ENCODE measurements at regions not wholly inside any gene's neighbourhood (a gene's known extent, or its start where the extent isn't known, plus 50 kb on each side); places are given as distances from the start of the nearest gene placed in this dataset.

DNA sequence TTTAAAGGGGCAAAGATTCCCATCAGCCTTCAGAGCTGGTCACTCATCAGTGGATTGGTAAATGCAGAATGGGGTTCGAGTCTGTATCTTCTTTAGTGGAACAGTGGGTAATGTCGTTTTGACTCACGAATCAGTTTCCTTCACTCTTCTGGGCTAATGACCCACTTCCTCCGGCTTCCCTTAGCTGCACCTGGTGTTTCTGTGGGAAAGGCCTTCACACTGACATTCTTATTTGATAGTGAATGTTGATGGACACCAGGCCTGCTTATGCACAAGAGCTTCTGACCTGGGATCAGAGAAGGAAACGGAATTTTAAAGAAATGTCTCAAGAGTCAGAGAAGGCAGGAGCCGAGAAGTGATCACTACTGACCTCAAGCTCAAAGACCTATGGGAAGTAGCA lies 272.0 kb upstream of the SULF2 start:
- DNase-seq (ENCODE audit: low read depth in 4 of 6, low spot score in 6 of 6): no peak
- no peaks in the 10 kb centered on the region for H3K9me3 ChIP-seq (ENCODE audit: control insufficient read depth, insufficient read depth, low read length)
- H3K4me3 ChIP-seq (ENCODE audit: low read depth, low read length): no peak overlapping the region
- peaks cover under 1% of the 10 kb centered on the region for H3K4me1 ChIP-seq (ENCODE audit: control insufficient read depth, insufficient read depth, low read length)
- H3K27ac ChIP-seq (ENCODE audit: low read depth, low read length): no peak overlapping the region
- WGBS (ENCODE audit: insufficient coverage): 84% methylated on average over 4 of the region's 6 CpGs
- H3K27me3 ChIP-seq (ENCODE audit: control insufficient read depth, insufficient read depth, low read length): no peaks in the 10 kb centered on the region
- no peaks in the 10 kb centered on the region for H3K36me3 ChIP-seq (ENCODE audit: control insufficient read depth, insufficient read depth, low read length)

DNA sequence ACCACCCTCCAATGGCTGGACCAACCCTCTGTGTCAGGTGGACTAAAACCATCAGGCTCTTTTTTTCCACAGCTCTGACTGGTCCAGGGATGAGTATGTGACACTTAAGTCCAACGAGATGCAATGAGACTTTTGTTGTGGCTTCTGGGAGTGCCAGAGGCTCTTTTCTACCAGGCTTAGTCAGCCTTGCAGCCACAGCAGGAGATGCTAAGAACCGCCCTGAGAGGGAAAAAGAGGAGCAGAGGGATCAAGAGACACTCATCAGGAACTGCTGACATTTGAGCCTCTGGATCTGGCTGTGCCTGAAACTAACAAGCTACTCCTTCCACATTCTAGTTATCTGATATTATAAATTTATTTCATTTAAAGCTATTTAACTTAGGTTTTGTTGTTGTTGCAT lies 270.9 kb upstream of the SULF2 start:
- DNase-seq (ENCODE audit: low read depth in 4 of 6, low spot score in 6 of 6): no peak
- WGBS (ENCODE audit: insufficient coverage): 50% methylated on average over 2 of the region's 2 CpGs
- Histone ChIP-seq H3K4me3 (ENCODE audit: low read depth, low read length) (no peak overlapping the region), H3K27ac (ENCODE audit: low read depth, low read length) (no peak overlapping the region), H3K9me3 (ENCODE audit: control insufficient read depth, insufficient read depth, low read length) (no peaks in the 10 kb centered on the region), H3K36me3 (ENCODE audit: control insufficient read depth, insufficient read depth, low read length) (no peaks in the 10 kb centered on the region), H3K27me3 (ENCODE audit: control insufficient read depth, insufficient read depth, low read length) (no peaks in the 10 kb centered on the region), H3K4me1 (ENCODE audit: control insufficient read depth, insufficient read depth, low read length) (peaks cover 5% of the 10 kb centered on the region)

DNA sequence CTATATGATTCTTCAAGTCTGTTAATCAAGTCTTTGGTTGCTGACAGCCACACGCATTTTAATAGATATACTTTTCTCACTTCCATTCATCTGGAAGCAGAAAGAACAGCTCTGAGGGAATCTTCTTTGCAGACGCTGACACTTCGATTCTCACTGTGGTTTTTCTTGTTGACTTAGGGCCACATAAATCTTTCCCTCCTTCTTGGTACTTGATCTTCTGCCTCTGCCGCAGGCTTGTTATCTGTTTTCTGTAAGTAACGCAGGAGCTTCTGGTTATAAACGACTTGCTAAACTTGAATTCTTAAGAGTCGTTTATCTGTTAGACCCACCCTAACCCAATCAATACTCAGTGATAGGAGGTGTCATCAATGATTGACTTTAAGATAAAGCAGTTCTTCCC lies 268.8 kb upstream of the SULF2 start:
- H3K4me1 ChIP-seq (ENCODE audit: control insufficient read depth, insufficient read depth, low read length): peaks cover 5% of the 10 kb centered on the region
- H3K4me3 ChIP-seq (ENCODE audit: low read depth, low read length): no peak overlapping the region
- H3K36me3 ChIP-seq (ENCODE audit: control insufficient read depth, insufficient read depth, low read length): no peaks in the 10 kb centered on the region
- no peaks in the 10 kb centered on the region for H3K9me3 ChIP-seq (ENCODE audit: control insufficient read depth, insufficient read depth, low read length)
- no peaks in the 10 kb centered on the region for H3K27me3 ChIP-seq (ENCODE audit: control insufficient read depth, insufficient read depth, low read length)
- no peak overlapping the region for H3K27ac ChIP-seq (ENCODE audit: low read depth, low read length)
- no peak for DNase-seq (ENCODE audit: low read depth in 4 of 6, low spot score in 6 of 6)
- WGBS (ENCODE audit: insufficient coverage): 82% methylated on average over 3 of the region's 7 CpGs

DNA sequence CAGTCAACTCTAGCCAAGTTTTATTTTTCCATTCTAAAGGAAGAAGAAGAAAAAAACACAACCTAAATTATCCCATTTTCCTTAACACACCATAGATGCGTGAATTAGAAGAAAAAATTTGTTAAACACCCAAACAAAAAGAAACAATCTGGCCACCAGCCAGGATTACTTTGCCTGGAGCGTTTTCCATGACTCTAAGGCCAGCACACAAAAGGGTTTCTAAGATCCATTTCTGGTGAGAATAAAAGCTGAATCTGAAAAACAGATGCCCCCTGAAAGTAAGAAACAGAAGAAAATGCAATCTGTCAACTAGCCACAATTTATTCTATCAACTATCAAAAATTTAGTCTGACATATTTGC lies 267.2 kb upstream of the SULF2 start:
- peak in 2 of 6 donors; percentile 48 to 71 for DNase-seq (ENCODE audit: low read depth in 4 of 6, low spot score in 6 of 6)
- WGBS (ENCODE audit: insufficient coverage): no CpG with 5 or more reads among the region's 2 CpGs
- H3K4me3 ChIP-seq (ENCODE audit: low read depth, low read length): no peak overlapping the region
- H3K27ac ChIP-seq (ENCODE audit: low read depth, low read length): no peak overlapping the region
- peaks cover 5% of the 10 kb centered on the region for H3K4me1 ChIP-seq (ENCODE audit: control insufficient read depth, insufficient read depth, low read length)
- no peaks in the 10 kb centered on the region for H3K36me3 ChIP-seq (ENCODE audit: control insufficient read depth, insufficient read depth, low read length)
- peaks cover under 1% of the 10 kb centered on the region for H3K27me3 ChIP-seq (ENCODE audit: control insufficient read depth, insufficient read depth, low read length)
- no peaks in the 10 kb centered on the region for H3K9me3 ChIP-seq (ENCODE audit: control insufficient read depth, insufficient read depth, low read length)

DNA sequence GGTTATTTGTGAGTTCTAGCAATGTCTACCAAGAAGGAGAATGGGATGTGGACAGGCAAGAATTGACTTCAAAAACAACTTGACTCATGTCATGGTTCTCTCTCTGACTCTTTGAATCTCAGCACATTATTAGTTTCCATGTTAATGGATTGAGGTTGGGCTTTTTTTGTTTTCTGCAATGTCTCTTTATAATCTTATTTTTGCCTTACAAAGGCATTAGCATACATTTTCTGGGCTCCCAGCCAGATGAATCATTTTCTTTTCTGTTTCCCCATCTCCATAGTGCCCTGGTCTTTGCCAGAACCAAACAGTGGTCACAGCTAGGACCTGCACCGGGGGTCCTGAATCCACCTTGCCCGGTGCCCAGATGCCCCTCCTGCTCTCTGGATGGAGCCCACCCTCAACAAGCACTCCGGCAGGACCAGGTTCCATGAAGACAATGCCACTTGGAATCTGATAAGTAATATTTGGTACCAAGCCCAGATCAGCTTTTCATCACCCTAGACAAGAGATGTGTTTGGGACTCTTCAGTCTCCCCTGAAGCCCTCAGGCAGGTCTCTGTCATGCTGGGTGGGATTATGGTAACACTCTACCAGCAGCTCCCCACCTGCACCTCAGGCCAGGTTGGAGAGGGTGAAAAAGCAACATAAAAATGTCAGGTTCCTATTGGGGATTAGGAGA lies 266.7 kb upstream of the SULF2 start:
- H3K27ac ChIP-seq (ENCODE audit: low read depth, low read length): no peak overlapping the region
- H3K27me3 ChIP-seq (ENCODE audit: control insufficient read depth, insufficient read depth, low read length): peaks cover 4% of the 10 kb centered on the region
- H3K36me3 ChIP-seq (ENCODE audit: control insufficient read depth, insufficient read depth, low read length): no peaks in the 10 kb centered on the region
- DNase-seq (ENCODE audit: low read depth in 4 of 6, low spot score in 6 of 6): peak in 2 of 6 donors; percentile 45 to 75
- H3K4me1 ChIP-seq (ENCODE audit: control insufficient read depth, insufficient read depth, low read length): peaks cover 5% of the 10 kb centered on the region
- no peaks in the 10 kb centered on the region for H3K9me3 ChIP-seq (ENCODE audit: control insufficient read depth, insufficient read depth, low read length)
- WGBS (ENCODE audit: insufficient coverage): 31% methylated on average over 2 of the region's 3 CpGs
- H3K4me3 ChIP-seq (ENCODE audit: low read depth, low read length): no peak overlapping the region

DNA sequence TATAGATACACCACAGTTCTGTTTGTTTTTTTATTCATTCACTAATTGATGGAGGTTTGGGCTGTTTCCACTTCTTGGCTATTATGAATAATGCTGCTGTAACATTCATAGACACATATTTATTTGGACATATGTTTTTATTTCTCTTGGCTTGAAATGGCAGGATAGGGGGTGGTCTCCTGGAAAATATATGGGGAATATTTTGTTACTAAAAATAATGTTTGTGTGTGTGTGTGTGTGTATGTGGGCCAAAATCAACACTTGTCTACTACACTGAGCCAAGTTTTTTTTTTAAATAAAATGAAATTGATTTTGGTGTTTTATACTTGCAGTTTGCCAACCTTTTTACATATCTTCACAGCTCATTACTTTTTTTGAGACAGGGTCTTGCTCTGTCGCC lies 264.4 kb upstream of the SULF2 start:
- no peaks in the 10 kb centered on the region for H3K9me3 ChIP-seq (ENCODE audit: control insufficient read depth, insufficient read depth, low read length)
- peaks cover 4% of the 10 kb centered on the region for H3K27me3 ChIP-seq (ENCODE audit: control insufficient read depth, insufficient read depth, low read length)
- no peak overlapping the region for H3K4me3 ChIP-seq (ENCODE audit: low read depth, low read length)
- H3K4me1 ChIP-seq (ENCODE audit: control insufficient read depth, insufficient read depth, low read length): peaks cover 5% of the 10 kb centered on the region
- WGBS (ENCODE audit: insufficient coverage): 89% methylated on average over 1 of the region's 1 CpG
- no peak overlapping the region for H3K27ac ChIP-seq (ENCODE audit: low read depth, low read length)
- peak in 1 of 6 donors; percentile 52 for DNase-seq (ENCODE audit: low read depth in 4 of 6, low spot score in 6 of 6)
- no peaks in the 10 kb centered on the region for H3K36me3 ChIP-seq (ENCODE audit: control insufficient read depth, insufficient read depth, low read length)

DNA sequence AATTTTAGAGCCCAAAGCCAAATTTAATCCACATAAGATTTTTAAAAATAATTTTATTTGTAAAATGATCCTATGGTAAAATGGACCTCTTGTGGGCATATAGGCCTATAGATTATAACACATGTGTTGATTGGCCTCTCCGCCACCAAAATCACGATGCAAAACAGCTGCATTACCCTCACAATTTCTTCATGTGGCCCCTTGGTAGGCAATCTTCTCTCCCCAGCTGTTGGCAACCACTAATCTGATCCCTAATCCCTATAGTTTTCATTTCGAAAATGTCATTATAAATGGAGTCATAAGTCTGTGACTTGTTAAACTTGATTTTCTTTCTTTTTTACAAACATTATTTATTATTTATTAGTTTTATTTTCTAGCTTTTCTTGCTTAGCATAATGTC lies 263.9 kb upstream of the SULF2 start:
- no peak overlapping the region for H3K27ac ChIP-seq (ENCODE audit: low read depth, low read length)
- H3K4me1 ChIP-seq (ENCODE audit: control insufficient read depth, insufficient read depth, low read length): peaks cover 5% of the 10 kb centered on the region
- no peaks in the 10 kb centered on the region for H3K9me3 ChIP-seq (ENCODE audit: control insufficient read depth, insufficient read depth, low read length)
- H3K4me3 ChIP-seq (ENCODE audit: low read depth, low read length): no peak overlapping the region
- DNase-seq (ENCODE audit: low read depth in 4 of 6, low spot score in 6 of 6): no peak
- WGBS (ENCODE audit: insufficient coverage): no CpG with 5 or more reads among the region's 3 CpGs
- H3K27me3 ChIP-seq (ENCODE audit: control insufficient read depth, insufficient read depth, low read length): peaks cover 4% of the 10 kb centered on the region
- no peaks in the 10 kb centered on the region for H3K36me3 ChIP-seq (ENCODE audit: control insufficient read depth, insufficient read depth, low read length)

DNA sequence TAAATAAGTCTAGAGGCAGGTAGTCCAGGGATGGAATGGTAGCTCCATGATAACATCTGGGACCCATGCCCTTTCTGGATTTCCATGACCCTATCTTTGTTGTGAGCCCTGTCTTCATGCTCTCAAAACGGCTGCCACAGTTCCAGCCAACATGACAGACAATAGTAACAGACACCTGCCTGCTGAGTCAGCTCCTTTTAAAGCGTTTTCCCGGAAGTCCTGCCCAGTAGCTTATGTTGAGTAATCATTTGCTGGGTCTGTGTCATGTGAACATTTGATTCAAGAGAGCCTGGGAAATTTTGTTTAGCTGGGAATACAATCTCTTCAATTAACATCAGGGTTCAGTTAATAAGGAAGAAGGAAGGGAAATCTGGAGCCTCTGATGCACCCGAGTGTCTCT lies 262.2 kb upstream of the SULF2 start:
- peaks cover 4% of the 10 kb centered on the region for H3K27me3 ChIP-seq (ENCODE audit: control insufficient read depth, insufficient read depth, low read length)
- no peaks in the 10 kb centered on the region for H3K9me3 ChIP-seq (ENCODE audit: control insufficient read depth, insufficient read depth, low read length)
- peaks cover 5% of the 10 kb centered on the region for H3K4me1 ChIP-seq (ENCODE audit: control insufficient read depth, insufficient read depth, low read length)
- no peak overlapping the region for H3K27ac ChIP-seq (ENCODE audit: low read depth, low read length)
- no peak overlapping the region for H3K4me3 ChIP-seq (ENCODE audit: low read depth, low read length)
- WGBS (ENCODE audit: insufficient coverage): 83% methylated on average over 1 of the region's 4 CpGs
- DNase-seq (ENCODE audit: low read depth in 4 of 6, low spot score in 6 of 6): no peak
- no peaks in the 10 kb centered on the region for H3K36me3 ChIP-seq (ENCODE audit: control insufficient read depth, insufficient read depth, low read length)

DNA sequence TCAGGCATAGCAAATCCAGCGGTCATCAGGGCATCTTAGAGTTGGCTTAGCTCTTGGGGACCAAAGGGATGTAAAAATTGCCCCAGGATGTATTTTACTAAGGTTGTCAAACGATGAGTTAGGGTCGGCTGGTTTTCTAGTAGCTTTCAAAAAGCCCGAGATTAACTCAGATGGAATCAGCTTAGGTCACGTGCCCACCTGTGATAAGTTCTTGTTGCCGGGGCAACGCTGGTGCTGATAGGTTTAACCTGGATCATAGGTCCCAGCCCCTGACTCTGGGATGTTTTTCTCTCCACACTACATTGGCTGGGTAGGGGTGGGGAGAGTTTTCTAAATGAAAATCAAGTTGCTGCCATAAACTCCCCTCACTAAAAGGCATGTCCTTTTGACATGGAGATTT lies 257.3 kb upstream of the SULF2 start:
- no peaks in the 10 kb centered on the region for H3K9me3 ChIP-seq (ENCODE audit: control insufficient read depth, insufficient read depth, low read length)
- 71% methylated on average over 7 of the region's 7 CpGs for WGBS (ENCODE audit: insufficient coverage)
- H3K36me3 ChIP-seq (ENCODE audit: control insufficient read depth, insufficient read depth, low read length): no peaks in the 10 kb centered on the region
- H3K4me3 ChIP-seq (ENCODE audit: low read depth, low read length): no peak overlapping the region
- peak in 1 of 6 donors; percentile 55 for DNase-seq (ENCODE audit: low read depth in 4 of 6, low spot score in 6 of 6)
- H3K27ac ChIP-seq (ENCODE audit: low read depth, low read length): no peak overlapping the region
- peaks cover 3% of the 10 kb centered on the region for H3K4me1 ChIP-seq (ENCODE audit: control insufficient read depth, insufficient read depth, low read length)
- peaks cover 4% of the 10 kb centered on the region for H3K27me3 ChIP-seq (ENCODE audit: control insufficient read depth, insufficient read depth, low read length)

DNA sequence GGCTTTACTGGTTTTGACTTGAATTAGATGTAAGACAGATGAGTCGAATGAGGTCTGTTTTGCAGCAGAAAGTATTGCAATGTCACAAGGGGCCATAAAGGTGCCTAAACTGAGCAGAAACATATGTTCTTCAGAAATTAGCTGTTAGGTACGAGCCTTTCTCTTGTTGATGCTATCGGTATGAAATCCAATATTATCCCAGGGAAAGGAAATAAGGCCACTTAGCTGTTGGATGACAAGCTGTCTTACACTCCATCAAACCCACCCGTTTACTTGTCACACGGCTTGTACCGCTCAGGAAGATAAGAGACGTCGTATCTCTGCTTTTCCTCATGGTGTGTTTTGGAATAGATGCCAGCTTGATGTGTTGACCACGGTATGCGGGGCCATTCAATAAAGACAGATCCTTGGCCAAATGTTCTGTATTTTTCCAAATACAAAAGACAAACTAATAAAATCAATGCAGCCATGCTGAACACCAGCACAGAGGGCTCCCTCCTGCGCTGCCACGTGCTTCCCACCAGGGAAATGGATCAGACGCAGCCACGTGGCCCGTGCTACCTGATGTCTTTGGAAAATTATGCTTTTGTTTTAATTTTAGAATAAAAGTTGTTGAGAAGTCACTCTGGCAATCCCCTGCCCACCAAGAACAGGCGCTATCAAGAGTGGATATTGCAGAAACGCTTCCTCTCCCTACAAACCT lies 255.9 kb upstream of the SULF2 start:
- Histone ChIP-seq H3K27me3 (ENCODE audit: control insufficient read depth, insufficient read depth, low read length) (no peaks in the 10 kb centered on the region), H3K9me3 (ENCODE audit: control insufficient read depth, insufficient read depth, low read length) (no peaks in the 10 kb centered on the region), H3K4me3 (ENCODE audit: low read depth, low read length) (no peak overlapping the region), H3K36me3 (ENCODE audit: control insufficient read depth, insufficient read depth, low read length) (no peaks in the 10 kb centered on the region), H3K4me1 (ENCODE audit: control insufficient read depth, insufficient read depth, low read length) (peaks cover 7% of the 10 kb centered on the region), H3K27ac (ENCODE audit: low read depth, low read length) (no peak overlapping the region)
- DNase-seq (ENCODE audit: low read depth in 4 of 6, low spot score in 6 of 6): no peak
- 78% methylated on average over 8 of the region's 17 CpGs for WGBS (ENCODE audit: insufficient coverage)

All from spinal cord (tissue), 9 donors.